WTC11 (cell line): ENCODE measurements at regions not wholly inside any gene's neighbourhood (a gene's known extent, or its start where the extent isn't known, plus 50 kb on each side); places are given as distances from the start of the nearest gene placed in this dataset.

Source experiments
- ATAC-seq: fragments of 200-7000 bp; cut with Tn5 transposase; 2 replicates; pipeline ENCODE4 v1.10.0; 2021; ENCODE audit warnings: mild to moderate bottlenecking, moderate library complexity
- CTCF ChIA-PET: fragments of 300-600 bp; sonication (Branson Sonifier 250); formaldehyde crosslinking; loops from one replicate; lab custom pipeline; 2021; ENCODE audit warnings: antibody characterized with exemption; lab: Charles Lee
- POLR2A ChIA-PET: fragments of 350-600 bp; sonication (Branson Sonifier 250); formaldehyde crosslinking; loops from one replicate; lab custom pipeline; 2021; ENCODE audit warnings: antibody characterized with exemption; lab: Charles Lee
- DNase-seq: peaks from one replicate; pipeline ENCODE4 v3.0.0; 2021; ENCODE audit warnings: low spot score
- H3K27ac Mint-ChIP-seq: 2 replicates; pipeline ENCODE4 v1.8.0; 2021; ENCODE audit warnings: mixed read lengths
- H3K27me3 Mint-ChIP-seq: 2 replicates; pipeline ENCODE4 v1.8.0; 2021; ENCODE audit warnings: low read depth, mild to moderate bottlenecking, moderate library complexity, mixed read lengths
- H3K36me3 Mint-ChIP-seq: 2 replicates; pipeline ENCODE4 v1.8.0; 2021; ENCODE audit warnings: mixed read lengths
- H3K4me1 Mint-ChIP-seq: 2 replicates; pipeline ENCODE4 v1.8.0; 2022; ENCODE audit warnings: mixed read lengths
- H3K4me3 Mint-ChIP-seq: 2 replicates; pipeline ENCODE4 v1.8.0; 2021; ENCODE audit warnings: mild to moderate bottlenecking, moderate library complexity, mixed read lengths
- H3K9me3 Mint-ChIP-seq: 2 replicates; pipeline ENCODE4 v1.8.0; 2021; ENCODE audit warnings: mixed read lengths
- E2F1 ChIP-seq: sonication (generic); formaldehyde crosslinking; IDR thresholded peaks from 2 replicates; pipeline ENCODE4 v1.8.0; 2022; ENCODE audit warnings: mild to moderate bottlenecking, missing genetic modification reagents
- HMGA2 ChIP-seq: fragments of 250-450 bp; sonication (Bioruptor Pico); IDR thresholded peaks from 2 replicates; pipeline ENCODE4 v1.4.0; 2021; ENCODE audit warnings: mild to moderate bottlenecking, moderate library complexity
- IRF2 ChIP-seq: sonication (generic); formaldehyde crosslinking; IDR thresholded peaks from 2 replicates; pipeline ENCODE4 v1.8.0; 2022; ENCODE audit warnings: low read depth, missing genetic modification reagents, borderline replicate concordance
- JUN ChIP-seq: sonication (generic); formaldehyde crosslinking; IDR thresholded peaks from 2 replicates; pipeline ENCODE4 v1.8.0; 2023; ENCODE audit warnings: mild to moderate bottlenecking, missing genetic modification reagents
- MAX ChIP-seq: sonication (generic); formaldehyde crosslinking; IDR thresholded peaks from 2 replicates; pipeline ENCODE4 v1.8.0; 2022; ENCODE audit warnings: mild to moderate bottlenecking, missing genetic modification reagents
- MXD4 ChIP-seq: fragments of 250-450 bp; sonication (Bioruptor Pico); IDR thresholded peaks from 2 replicates; pipeline ENCODE4 v1.8.0; 2021; ENCODE audit warnings: mild to moderate bottlenecking, moderate library complexity, borderline replicate concordance
- NFE2L1 ChIP-seq: sonication (generic); formaldehyde crosslinking; IDR thresholded peaks from 2 replicates; pipeline ENCODE4 v1.8.1; 2023; ENCODE audit warnings: missing genetic modification reagents
- ZBTB43 ChIP-seq: sonication (generic); formaldehyde crosslinking; IDR thresholded peaks from 2 replicates; pipeline ENCODE4 v1.8.1; 2023; ENCODE audit warnings: mild to moderate bottlenecking, missing genetic modification reagents
- ZMAT4 ChIP-seq: fragments of 250-450 bp; sonication (Bioruptor Pico); IDR thresholded peaks from 2 replicates; pipeline ENCODE4 v1.9.0; 2021; ENCODE audit warnings: mild to moderate bottlenecking
- ZNF263 ChIP-seq: sonication (generic); formaldehyde crosslinking; IDR thresholded peaks from 2 replicates; pipeline ENCODE4 v1.8.1; 2022; ENCODE audit warnings: low read depth, mild to moderate bottlenecking, moderate library complexity, missing genetic modification reagents
- ZNF317 ChIP-seq: sonication (generic); formaldehyde crosslinking; IDR thresholded peaks from 2 replicates; pipeline ENCODE4 v1.8.1; 2023; ENCODE audit warnings: low read depth, mild to moderate bottlenecking, moderate library complexity, missing genetic modification reagents, borderline replicate concordance
- ZNF671 ChIP-seq: fragments of 250-450 bp; sonication (Bioruptor Pico); IDR thresholded peaks from 2 replicates; pipeline ENCODE4 v1.8.0; 2021; ENCODE audit warnings: mild to moderate bottlenecking
- TF ChIP-seq, protein P1 (sequence below): sonication (generic); formaldehyde crosslinking; IDR thresholded peaks from 2 replicates; pipeline ENCODE4 v1.8.1; 2023; ENCODE audit warnings: mild to moderate bottlenecking, missing genetic modification reagents, moderate library complexity

DNA sequence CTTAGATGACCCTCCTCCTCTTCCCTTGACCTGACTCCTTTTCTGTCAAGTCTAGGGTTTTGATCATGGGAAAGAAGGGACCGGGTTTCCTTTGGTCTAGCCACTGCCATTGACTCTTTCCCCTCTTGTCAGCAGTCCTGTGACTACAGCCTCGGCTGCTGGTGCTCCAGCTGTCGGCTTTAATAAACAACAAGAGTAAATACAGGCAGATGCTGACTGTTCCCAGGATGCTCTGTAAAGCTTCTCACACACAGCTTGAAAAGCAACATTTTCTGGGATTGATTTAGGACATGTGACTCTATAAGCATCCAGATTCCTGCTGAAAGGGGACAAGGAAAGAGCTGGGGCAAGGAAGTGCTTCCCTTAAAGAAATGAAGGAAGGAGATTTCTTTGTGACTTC lies 53.5 kb upstream of the CTTNBP2NL start:
- ATAC-seq (no peak), DNase-seq (no peak)
- ChIA-PET CTCF (interaction anchor here (1.3 kb wide), 1 partner anchor 44 kb away, joined by 3 read pairs; no protein-coding TSS in a partner anchor), POLR2A (no interaction called here)
- no peaks in the 10 kb centered on the region; the same call in 1 of the 2 replicates for H3K27me3 Mint-ChIP-seq
- no peaks in the 10 kb centered on the region for H3K4me1 Mint-ChIP-seq
- H3K4me3 Mint-ChIP-seq, result no peak overlapping the region
- no peak for TF ChIP-seq ZBTB43 (CRISPR knock-in tag)
- TF ChIP-seq ZNF317 (CRISPR knock-in tag), result no peak
- no peak for TF ChIP-seq IRF2
- no peak for TF ChIP-seq ZMAT4 (CRISPR knock-in tag)
- no peak for TF ChIP-seq ZNF671 (CRISPR knock-in tag)
- TF ChIP-seq, protein P1, sequence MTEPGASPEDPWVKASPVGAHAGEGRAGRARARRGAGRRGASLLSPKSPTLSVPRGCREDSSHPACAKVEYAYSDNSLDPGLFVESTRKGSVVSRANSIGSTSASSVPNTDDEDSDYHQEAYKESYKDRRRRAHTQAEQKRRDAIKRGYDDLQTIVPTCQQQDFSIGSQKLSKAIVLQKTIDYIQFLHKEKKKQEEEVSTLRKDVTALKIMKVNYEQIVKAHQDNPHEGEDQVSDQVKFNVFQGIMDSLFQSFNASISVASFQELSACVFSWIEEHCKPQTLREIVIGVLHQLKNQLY (CRISPR knock-in tag), result no peak
- no peak for TF ChIP-seq JUN (CRISPR knock-in tag)
- TF ChIP-seq NFE2L1, result no peak
- TF ChIP-seq MAX, result no peak
- no peak for TF ChIP-seq HMGA2 (CRISPR knock-in tag)
- no peak for TF ChIP-seq E2F1 (CRISPR knock-in tag)
- no peak for TF ChIP-seq MXD4 (CRISPR knock-in tag)
- no peaks in the 10 kb centered on the region for H3K36me3 Mint-ChIP-seq
- H3K9me3 Mint-ChIP-seq, result peaks cover 6% of the 10 kb centered on the region; the same call in 1 of the 2 replicates
- no peak overlapping the region for H3K27ac Mint-ChIP-seq

- Mint-ChIP-seq H3K9me3 (peaks cover 11% of the 10 kb centered on the region), H3K4me3 (no peak overlapping the region), H3K27me3 (no peaks in the 10 kb centered on the region), H3K4me1 (no peaks in the 10 kb centered on the region), H3K27ac (no peak overlapping the region), H3K36me3 (peaks cover under 1% of the 10 kb centered on the region; the same call in 1 of the 2 replicates)
- POLR2A ChIA-PET, result no interaction called here
- no peak for TF ChIP-seq ZNF263 (CRISPR knock-in tag)
- DNase-seq, result no peak
- CTCF ChIA-PET, result interaction anchor here (1.2 to 1.8 kb wide), 3 partner anchors 8 to 24 kb away, joined by 4 to 6 read pairs (median 4); no protein-coding TSS in a partner anchor
- ATAC-seq, result no peak; the same call in 1 of the 2 replicates
Observed at GRCh38 chr1:112344754-112345423, 51.1 kb upstream of the CTTNBP2NL start.
